ENCODE measurements at regions not wholly inside any gene's neighbourhood (a gene's known extent, or its start where the extent isn't known, plus 50 kb on each side); places are given as distances from the start of the nearest gene placed in this dataset.

DNA sequence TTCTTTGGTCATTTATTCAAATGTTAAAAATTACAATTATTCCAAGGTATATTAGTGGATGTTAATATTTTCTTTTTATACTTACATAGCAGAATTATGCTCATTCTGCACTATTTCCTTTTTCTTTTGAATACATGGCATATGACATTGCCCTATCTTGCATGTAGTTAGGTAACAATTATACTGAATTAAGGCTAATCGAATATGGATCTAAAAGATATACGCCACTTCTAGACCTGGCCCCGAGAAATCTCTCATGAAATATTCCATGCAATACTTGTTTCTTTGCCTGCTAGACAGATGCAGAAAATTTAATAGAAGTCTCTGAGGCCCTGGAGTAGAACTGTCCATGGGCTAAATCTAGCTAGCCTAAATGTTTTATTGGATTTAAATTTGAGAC lies 493.4 kb downstream of the OTOL1 start:
- no peaks in the 10 kb centered on the region for H3K79me2 ChIP-seq (ENCODE audit: low read length)
- no peaks in the 10 kb centered on the region for H3F3A ChIP-seq (ENCODE audit: low read length, unreplicated experiment)
- no peak overlapping the region for H3K27ac ChIP-seq (ENCODE audit: low read length)
- no peaks in the 10 kb centered on the region for H3K9me3 ChIP-seq (ENCODE audit: low read length)
- H3K4me3 ChIP-seq (ENCODE audit: low read length), result no peak overlapping the region
- no peaks in the 10 kb centered on the region for H3K9me2 ChIP-seq (replicated peaks; ENCODE audit: low read length)
- DNase-seq, result no peak
- no peaks in the 10 kb centered on the region for H3K36me3 ChIP-seq (ENCODE audit: low read depth, low read length)
- no TSS peak for BruUV-seq (replicated peaks)
- no peak for ATAC-seq
- intact Hi-C loops (cut with micrococcal nuclease), result no loop called here
- H3K27me3 ChIP-seq (ENCODE audit: low read length), result no peaks in the 10 kb centered on the region
- H4K20me1 ChIP-seq (ENCODE audit: low read length), result no peaks in the 10 kb centered on the region
- no peak overlapping the region for H2AFZ ChIP-seq (ENCODE audit: low read length)
- TF ChIP-seq EZH2 (IDR thresholded peaks at IDR 0.05; ENCODE audit: low read length, unreplicated experiment), result no peak
- TF ChIP-seq, protein P1, sequence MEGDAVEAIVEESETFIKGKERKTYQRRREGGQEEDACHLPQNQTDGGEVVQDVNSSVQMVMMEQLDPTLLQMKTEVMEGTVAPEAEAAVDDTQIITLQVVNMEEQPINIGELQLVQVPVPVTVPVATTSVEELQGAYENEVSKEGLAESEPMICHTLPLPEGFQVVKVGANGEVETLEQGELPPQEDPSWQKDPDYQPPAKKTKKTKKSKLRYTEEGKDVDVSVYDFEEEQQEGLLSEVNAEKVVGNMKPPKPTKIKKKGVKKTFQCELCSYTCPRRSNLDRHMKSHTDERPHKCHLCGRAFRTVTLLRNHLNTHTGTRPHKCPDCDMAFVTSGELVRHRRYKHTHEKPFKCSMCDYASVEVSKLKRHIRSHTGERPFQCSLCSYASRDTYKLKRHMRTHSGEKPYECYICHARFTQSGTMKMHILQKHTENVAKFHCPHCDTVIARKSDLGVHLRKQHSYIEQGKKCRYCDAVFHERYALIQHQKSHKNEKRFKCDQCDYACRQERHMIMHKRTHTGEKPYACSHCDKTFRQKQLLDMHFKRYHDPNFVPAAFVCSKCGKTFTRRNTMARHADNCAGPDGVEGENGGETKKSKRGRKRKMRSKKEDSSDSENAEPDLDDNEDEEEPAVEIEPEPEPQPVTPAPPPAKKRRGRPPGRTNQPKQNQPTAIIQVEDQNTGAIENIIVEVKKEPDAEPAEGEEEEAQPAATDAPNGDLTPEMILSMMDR (conservative IDR thresholded peaks at IDR 0.05; ENCODE audit: low read depth, low read length), result no peak
- no peak for TF ChIP-seq EZH2phosphoT487 (IDR thresholded peaks at IDR 0.05; ENCODE audit: borderline replicate concordance, low read length)
- H3K4me2 ChIP-seq (ENCODE audit: low read length), result no peak overlapping the region
- ChIA-PET CTCF (no interaction called here), POLR2A (ENCODE audit: unreplicated experiment) (no interaction called here)
- peaks cover 24% of the 10 kb centered on the region for H3K4me1 ChIP-seq (ENCODE audit: insufficient read depth, low read length)
- H3K9ac ChIP-seq (ENCODE audit: low read length), result no peak overlapping the region

DNA sequence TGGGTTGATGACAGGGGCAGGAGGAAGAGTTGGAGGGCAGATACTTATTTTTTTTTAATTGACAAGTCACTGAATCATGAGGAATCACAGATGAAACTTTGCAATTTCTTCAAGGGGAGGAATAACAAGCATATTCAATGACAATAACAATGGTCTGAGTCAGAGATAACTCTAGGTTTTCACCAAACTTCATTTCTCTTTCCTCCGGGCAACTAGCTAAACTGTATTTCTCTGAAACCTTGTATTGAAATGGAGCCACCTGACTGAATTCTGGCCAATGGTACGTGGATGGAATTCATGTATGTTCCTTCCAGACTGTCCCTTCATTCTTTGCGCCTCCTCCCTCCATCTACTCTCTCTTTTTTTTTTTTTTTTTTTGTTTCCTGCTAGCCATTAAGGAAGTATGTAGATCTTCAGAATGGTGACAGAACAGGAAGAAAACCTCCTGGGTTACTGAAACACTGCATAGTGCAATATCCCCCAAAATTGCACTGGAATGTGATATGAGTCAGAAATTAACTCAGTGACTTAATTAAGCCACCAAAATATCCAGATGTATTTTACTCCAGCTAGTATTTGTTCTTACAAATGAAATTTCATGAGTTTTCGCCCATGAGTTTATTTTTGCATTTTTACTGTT lies 495.4 kb downstream of the OTOL1 start:
- H3K79me2 ChIP-seq (ENCODE audit: low read length), result no peaks in the 10 kb centered on the region
- POLR2A ChIA-PET (ENCODE audit: unreplicated experiment), result no interaction called here
- no peaks in the 10 kb centered on the region for H3K27me3 ChIP-seq (ENCODE audit: low read length)
- no peaks in the 10 kb centered on the region for H3K9me2 ChIP-seq (replicated peaks; ENCODE audit: low read length)
- H3K4me1 ChIP-seq (ENCODE audit: insufficient read depth, low read length), result peaks cover 24% of the 10 kb centered on the region
- no peaks in the 10 kb centered on the region for H3K9me3 ChIP-seq (ENCODE audit: low read length)
- CTCF ChIA-PET, result no interaction called here
- no peaks in the 10 kb centered on the region for H3F3A ChIP-seq (ENCODE audit: low read length, unreplicated experiment)
- no TSS peak for BruUV-seq (replicated peaks)
- no peak overlapping the region for H3K4me2 ChIP-seq (ENCODE audit: low read length)
- H4K20me1 ChIP-seq (ENCODE audit: low read length), result no peaks in the 10 kb centered on the region
- intact Hi-C loops (cut with micrococcal nuclease), result no loop called here
- peak; percentile 56 for DNase-seq
- no peak overlapping the region for H2AFZ ChIP-seq (ENCODE audit: low read length)
- no peak for ATAC-seq
- no peaks in the 10 kb centered on the region for H3K36me3 ChIP-seq (ENCODE audit: low read depth, low read length)
- no peak for TF ChIP-seq EZH2 (IDR thresholded peaks at IDR 0.05; ENCODE audit: low read length, unreplicated experiment)
- TF ChIP-seq, protein P1 (conservative IDR thresholded peaks at IDR 0.05; ENCODE audit: low read depth, low read length), result no peak
- TF ChIP-seq EZH2phosphoT487 (IDR thresholded peaks at IDR 0.05; ENCODE audit: borderline replicate concordance, low read length), result no peak
- peak overlapping the region; percentile 27 for H3K27ac ChIP-seq (ENCODE audit: low read length)
- H3K4me3 ChIP-seq (ENCODE audit: low read length), result no peak overlapping the region
- no peak overlapping the region for H3K9ac ChIP-seq (ENCODE audit: low read length)

DNA sequence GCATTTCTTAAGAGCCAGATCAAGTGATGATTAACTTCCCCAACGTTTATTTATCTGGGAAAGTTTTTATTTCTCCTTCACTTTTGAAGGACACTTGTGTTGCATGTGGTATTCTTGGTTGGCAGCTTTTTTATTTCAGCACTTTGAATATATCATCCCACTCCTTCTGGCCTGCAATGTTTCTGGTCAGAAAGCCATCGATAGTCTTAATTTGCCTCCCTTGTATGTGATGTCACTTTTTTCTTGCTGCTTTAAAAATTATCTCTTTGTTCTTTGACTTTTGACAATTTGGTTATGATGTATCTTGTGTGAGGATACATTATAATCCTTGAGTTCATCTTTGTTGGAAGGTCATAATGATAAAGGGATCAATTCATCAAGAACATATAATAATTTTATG lies 503.2 kb downstream of the OTOL1 start:
- H3K9ac ChIP-seq (ENCODE audit: low read length), result no peak overlapping the region
- no peak overlapping the region for H3K4me3 ChIP-seq (ENCODE audit: low read length)
- no peak overlapping the region for H3K27ac ChIP-seq (ENCODE audit: low read length)
- H3K27me3 ChIP-seq (ENCODE audit: low read length), result no peaks in the 10 kb centered on the region
- ChIA-PET POLR2A (ENCODE audit: unreplicated experiment) (no interaction called here), CTCF (no interaction called here)
- H3K36me3 ChIP-seq (ENCODE audit: low read depth, low read length), result no peaks in the 10 kb centered on the region
- H4K20me1 ChIP-seq (ENCODE audit: low read length), result no peaks in the 10 kb centered on the region
- intact Hi-C loops (cut with micrococcal nuclease), result no loop called here
- no peaks in the 10 kb centered on the region for H3F3A ChIP-seq (ENCODE audit: low read length, unreplicated experiment)
- DNase-seq, result no peak
- no peaks in the 10 kb centered on the region for H3K9me2 ChIP-seq (replicated peaks; ENCODE audit: low read length)
- no peaks in the 10 kb centered on the region for H3K4me1 ChIP-seq (ENCODE audit: insufficient read depth, low read length)
- no peak overlapping the region for H2AFZ ChIP-seq (ENCODE audit: low read length)
- ATAC-seq, result no peak
- no peaks in the 10 kb centered on the region for H3K79me2 ChIP-seq (ENCODE audit: low read length)
- no TSS peak for BruUV-seq (replicated peaks)
- TF ChIP-seq, protein P1 (conservative IDR thresholded peaks at IDR 0.05; ENCODE audit: low read depth, low read length), result no peak
- TF ChIP-seq EZH2phosphoT487 (IDR thresholded peaks at IDR 0.05; ENCODE audit: borderline replicate concordance, low read length), result no peak
- TF ChIP-seq EZH2 (IDR thresholded peaks at IDR 0.05; ENCODE audit: low read length, unreplicated experiment), result no peak
- H3K4me2 ChIP-seq (ENCODE audit: low read length), result no peak overlapping the region
- peaks cover 12% of the 10 kb centered on the region for H3K9me3 ChIP-seq (ENCODE audit: low read length)
